ENCODE measurements at regions not wholly inside any gene's neighbourhood (a gene's known extent, or its start where the extent isn't known, plus 50 kb on each side); places are given as distances from the start of the nearest gene placed in this dataset.

- H3K4me3 ChIP-seq (ENCODE audit: low read length), result no peak overlapping the region
- DNase-seq (ENCODE audit: low read depth), result no peak
- TF ChIP-seq CTCF (conservative IDR thresholded peaks at IDR 0.05; ENCODE audit: low read depth, low read length), result no peak
These were observed 522.0 kb upstream of the LRRN3 start for GRCh38 chr7:110568932-110569331.

- DNase-seq (ENCODE audit: low read depth), result no peak
- no peak for TF ChIP-seq CTCF (conservative IDR thresholded peaks at IDR 0.05; ENCODE audit: low read depth, low read length)
- no peak overlapping the region for H3K4me3 ChIP-seq (ENCODE audit: low read length)
These were observed 521.3 kb upstream of the LRRN3 start for GRCh38 chr7:110569486-110570205.

- no peak for TF ChIP-seq CTCF (conservative IDR thresholded peaks at IDR 0.05; ENCODE audit: low read depth, low read length)
- H3K4me3 ChIP-seq (ENCODE audit: low read length), result no peak overlapping the region
- no peak for DNase-seq (ENCODE audit: low read depth)
These were observed 516.9 kb upstream of the LRRN3 start for GRCh38 chr7:110573862-110574528.

- TF ChIP-seq CTCF (conservative IDR thresholded peaks at IDR 0.05; ENCODE audit: low read depth, low read length), result no peak
- no peak for DNase-seq (ENCODE audit: low read depth)
- no peak overlapping the region for H3K4me3 ChIP-seq (ENCODE audit: low read length)
These were observed 503.6 kb upstream of the LRRN3 start for GRCh38 chr7:110587294-110587693.

GRCh38 chr7:110590415-110590814, 500.5 kb upstream of the LRRN3 start:
- DNase-seq (ENCODE audit: low read depth), result no peak
- no peak for TF ChIP-seq CTCF (conservative IDR thresholded peaks at IDR 0.05; ENCODE audit: low read depth, low read length)
- H3K4me3 ChIP-seq (ENCODE audit: low read length), result no peak overlapping the region

- no peak overlapping the region for H3K4me3 ChIP-seq (ENCODE audit: low read length)
- no peak for TF ChIP-seq CTCF (conservative IDR thresholded peaks at IDR 0.05; ENCODE audit: low read depth, low read length)
- no peak for DNase-seq (ENCODE audit: low read depth)
These were observed 499.6 kb upstream of the LRRN3 start for GRCh38 chr7:110591341-110591740.

- TF ChIP-seq CTCF (conservative IDR thresholded peaks at IDR 0.05; ENCODE audit: low read depth, low read length), result no peak
- H3K4me3 ChIP-seq (ENCODE audit: low read length), result no peak overlapping the region
- DNase-seq (ENCODE audit: low read depth), result no peak
These were observed 498.4 kb upstream of the LRRN3 start for GRCh38 chr7:110592557-110592956.
